Ovary (tissue), 3 donors: ENCODE measurements at regions not wholly inside any gene's neighbourhood (a gene's known extent, or its start where the extent isn't known, plus 50 kb on each side); places are given as distances from the start of the nearest gene placed in this dataset.

Source experiments
- POLR2A ChIP-seq: fragments of 450-650 bp; IDR thresholded peaks from one replicate; pipeline ENCODE4 v1.6.1; 2017; ENCODE audit warnings: antibody characterized with exemption, mild to moderate bottlenecking, moderate library complexity
- TF ChIP-seq, protein P1 (sequence below), 3 donors: fragments of 450-650 bp in 2 of 3; fragments of 200-600 bp in 1 of 3; IDR thresholded peaks; one replicate each; pipeline versions ENCODE4 v1.5.1 to v1.8.0; 2016 to 2022; ENCODE audit warnings: antibody characterized with exemption in 3 of 3, mild to moderate bottlenecking in 1 of 3
- donor health status: DM: no; HTN: no; CAD: no.

DNA sequence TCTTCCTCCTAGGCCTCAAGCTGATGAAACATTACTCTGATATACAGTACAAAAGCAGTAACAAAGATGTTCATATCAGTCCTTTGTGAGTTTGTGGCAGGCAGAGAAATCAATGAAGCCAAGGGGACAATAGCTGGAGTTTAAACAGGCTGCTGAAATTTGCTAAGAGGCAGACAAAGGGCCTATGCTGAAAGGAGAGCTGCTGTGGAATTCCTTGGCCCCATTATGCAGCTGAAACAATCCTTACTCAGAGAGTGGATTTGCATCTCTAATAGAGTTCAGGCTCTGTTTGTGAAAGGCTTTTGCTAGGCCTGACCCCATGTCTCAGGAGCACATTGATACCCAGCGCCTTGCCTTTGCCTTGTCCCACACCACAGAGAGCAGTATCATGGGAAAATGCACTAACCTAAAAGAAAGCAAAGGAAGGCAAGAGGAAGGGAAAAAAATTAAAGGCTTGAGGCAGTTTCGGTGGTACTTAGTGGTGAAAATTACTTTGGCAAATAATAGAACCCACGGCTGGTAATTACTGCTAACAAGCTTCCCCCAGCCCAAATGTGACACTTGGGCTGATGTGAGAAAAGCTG, 195.0 kb upstream of the EPHA3 start:
- no peak for TF ChIP-seq POLR2A
- TF ChIP-seq, protein P1, sequence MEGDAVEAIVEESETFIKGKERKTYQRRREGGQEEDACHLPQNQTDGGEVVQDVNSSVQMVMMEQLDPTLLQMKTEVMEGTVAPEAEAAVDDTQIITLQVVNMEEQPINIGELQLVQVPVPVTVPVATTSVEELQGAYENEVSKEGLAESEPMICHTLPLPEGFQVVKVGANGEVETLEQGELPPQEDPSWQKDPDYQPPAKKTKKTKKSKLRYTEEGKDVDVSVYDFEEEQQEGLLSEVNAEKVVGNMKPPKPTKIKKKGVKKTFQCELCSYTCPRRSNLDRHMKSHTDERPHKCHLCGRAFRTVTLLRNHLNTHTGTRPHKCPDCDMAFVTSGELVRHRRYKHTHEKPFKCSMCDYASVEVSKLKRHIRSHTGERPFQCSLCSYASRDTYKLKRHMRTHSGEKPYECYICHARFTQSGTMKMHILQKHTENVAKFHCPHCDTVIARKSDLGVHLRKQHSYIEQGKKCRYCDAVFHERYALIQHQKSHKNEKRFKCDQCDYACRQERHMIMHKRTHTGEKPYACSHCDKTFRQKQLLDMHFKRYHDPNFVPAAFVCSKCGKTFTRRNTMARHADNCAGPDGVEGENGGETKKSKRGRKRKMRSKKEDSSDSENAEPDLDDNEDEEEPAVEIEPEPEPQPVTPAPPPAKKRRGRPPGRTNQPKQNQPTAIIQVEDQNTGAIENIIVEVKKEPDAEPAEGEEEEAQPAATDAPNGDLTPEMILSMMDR (IDR thresholded peaks at IDR 0.05) = no peak
